GM18867 (cell line): ENCODE measurements at regions not wholly inside any gene's neighbourhood (a gene's known extent, or its start where the extent isn't known, plus 50 kb on each side); places are given as distances from the start of the nearest gene placed in this dataset.
"Not testable (repeated sequence)": the region's sequence is repeated elsewhere in the genome, so short reads cannot be mapped to it uniquely, and the experiment has no call there.

ENCODE experiments used
- ATAC-seq: cut with Tn5 transposase; IDR thresholded peaks from one replicate; pipeline ENCODE4 v1.9.1; 2021; ENCODE audit warnings: mild to moderate bottlenecking, moderate library complexity; ENCODE audit not compliant: unreplicated experiment

GRCh38 chr12:29893002-29893401 lies 109.3 kb upstream of the TMTC1 start:
- no peak for ATAC-seq

GRCh38 chr12:29891792-29892191 lies 108.0 kb upstream of the TMTC1 start:
- ATAC-seq, result no peak

GRCh38 chr12:29889737-29890136 lies 106.0 kb upstream of the TMTC1 start:
- ATAC-seq, result no peak

- ATAC-seq, result no peak
These were observed 105.0 kb upstream of the TMTC1 start for GRCh38 chr12:29888777-29889176.

GRCh38 chr12:29884957-29885356 lies 101.2 kb upstream of the TMTC1 start:
- not testable (repeated sequence) for ATAC-seq

- no peak for ATAC-seq
These were observed 100.3 kb upstream of the TMTC1 start for GRCh38 chr12:29883941-29884554.

- no peak for ATAC-seq
These were observed 99.8 kb upstream of the TMTC1 start for GRCh38 chr12:29883525-29883924.

- ATAC-seq, result no peak
These were observed 99.1 kb upstream of the TMTC1 start for GRCh38 chr12:29882846-29883245.

GRCh38 chr12:29880987-29881386 lies 97.2 kb upstream of the TMTC1 start:
- ATAC-seq, result no peak

GRCh38 chr12:29879606-29880308 lies 96.0 kb upstream of the TMTC1 start:
- no peak for ATAC-seq

GRCh38 chr12:29869946-29870345 lies 86.2 kb upstream of the TMTC1 start:
- ATAC-seq, result no peak

- ATAC-seq, result no peak
These were observed 84.1 kb upstream of the TMTC1 start for GRCh38 chr12:29867823-29868222.

- no peak for ATAC-seq
These were observed 79.9 kb upstream of the TMTC1 start for GRCh38 chr12:29863665-29864064.

GRCh38 chr12:29858270-29858786 lies 74.6 kb upstream of the TMTC1 start:
- no peak for ATAC-seq

- no peak for ATAC-seq
These were observed 63.5 kb upstream of the TMTC1 start for GRCh38 chr12:29847246-29847645.

- no peak for ATAC-seq
These were observed 60.9 kb upstream of the TMTC1 start for GRCh38 chr12:29844667-29845066.

- no peak for ATAC-seq
These were observed 59.3 kb upstream of the TMTC1 start for GRCh38 chr12:29843036-29843435.

GRCh38 chr12:29838768-29839167 lies 55.0 kb upstream of the TMTC1 start:
- no peak for ATAC-seq
